H9 (cell line): ENCODE measurements at regions not wholly inside any gene's neighbourhood (a gene's known extent, or its start where the extent isn't known, plus 50 kb on each side); places are given as distances from the start of the nearest gene placed in this dataset.

Source experiments
- DNase-seq: peaks from one replicate; pipeline ENCODE4 v3.0.0-alpha.2; 2017
- H2AFZ ChIP-seq: one replicate; pipeline ENCODE4 v1.6.1; 2013; ENCODE audit warnings: mild to moderate bottlenecking, low read length, control low read depth, moderate library complexity
- H2AK5ac ChIP-seq: 2 replicates; pipeline ENCODE4 v1.6.1; 2013; ENCODE audit warnings: low read length, control low read depth, mixed read lengths; ENCODE audit not compliant: insufficient read length
- H2BK120ac ChIP-seq: one replicate; pipeline ENCODE4 v1.6.1; 2013; ENCODE audit warnings: low read depth, mild to moderate bottlenecking, low read length, control low read depth, inconsistent platforms; ENCODE audit not compliant: poor library complexity, severe bottlenecking
- H2BK12ac ChIP-seq: 2 replicates; pipeline ENCODE4 v1.6.1; 2013; ENCODE audit warnings: low read length, control low read depth, mixed read lengths, low read depth; ENCODE audit not compliant: insufficient read length
- H2BK15ac ChIP-seq: 2 replicates; pipeline ENCODE4 v1.6.1; 2013; ENCODE audit warnings: low read depth, low read length, control low read depth
- H2BK20ac ChIP-seq: one replicate; pipeline ENCODE4 v1.6.1; 2013; ENCODE audit warnings: low read depth, mild to moderate bottlenecking, low read length, control low read depth, inconsistent platforms; ENCODE audit not compliant: poor library complexity, severe bottlenecking
- H2BK5ac ChIP-seq: 2 replicates; pipeline ENCODE4 v1.6.1; 2013; ENCODE audit warnings: low read length, control low read depth, mixed read lengths; ENCODE audit not compliant: insufficient read length
- H3K14ac ChIP-seq: 2 replicates; pipeline ENCODE4 v1.6.1; 2013; ENCODE audit warnings: low read length, control low read depth; ENCODE audit not compliant: insufficient read depth
- H3K18ac ChIP-seq: 2 replicates; pipeline ENCODE4 v1.6.1; 2013; ENCODE audit warnings: low read depth, mild to moderate bottlenecking, mixed read lengths, low read length, control low read depth; ENCODE audit not compliant: insufficient read length
- H3K23ac ChIP-seq: 2 replicates; pipeline ENCODE4 v1.6.1; 2013; ENCODE audit warnings: low read length, control low read depth, mixed read lengths, low read depth; ENCODE audit not compliant: insufficient read length
- H3K23me2 ChIP-seq: 2 replicates; pipeline ENCODE4 v1.6.1; 2013; ENCODE audit warnings: low read depth, mild to moderate bottlenecking, mixed read lengths, low read length, control low read depth; ENCODE audit not compliant: insufficient read length, poor library complexity, severe bottlenecking
- H3K27ac ChIP-seq: 2 replicates; pipeline ENCODE4 v1.5.1; 2013; ENCODE audit warnings: low read length, control low read depth, mixed read lengths, low read depth; ENCODE audit not compliant: insufficient read length
- H3K27me3 ChIP-seq: 2 replicates; pipeline ENCODE4 v1.6.1; 2013; ENCODE audit warnings: low read length, control low read depth, inconsistent platforms; ENCODE audit not compliant: insufficient read depth
- H3K4ac ChIP-seq: 2 replicates; pipeline ENCODE4 v1.6.1; 2013; ENCODE audit warnings: low read depth, mild to moderate bottlenecking, control low read depth, inconsistent platforms, low read length, moderate library complexity
- H3K4me1 ChIP-seq: 2 replicates; pipeline ENCODE4 v1.6.1; 2013; ENCODE audit warnings: low read length, control low read depth, inconsistent platforms; ENCODE audit not compliant: insufficient read depth
- H3K4me2 ChIP-seq: 2 replicates; pipeline ENCODE4 v1.6.1; 2013; ENCODE audit warnings: low read length, control low read depth, mixed read lengths; ENCODE audit not compliant: insufficient read length, insufficient read depth
- H3K56ac ChIP-seq: 2 replicates; pipeline ENCODE4 v1.6.1; 2013; ENCODE audit warnings: low read depth, mild to moderate bottlenecking, mixed read lengths, low read length, control low read depth; ENCODE audit not compliant: insufficient read length
- H3K79me1 ChIP-seq: 2 replicates; pipeline ENCODE4 v1.6.1; 2013; ENCODE audit warnings: low read depth, mild to moderate bottlenecking, moderate library complexity, low read length, control low read depth, inconsistent platforms; ENCODE audit not compliant: insufficient read depth, poor library complexity, severe bottlenecking
- H3K79me2 ChIP-seq: 2 replicates; pipeline ENCODE4 v1.6.1; 2013; ENCODE audit warnings: low read length, control low read depth, inconsistent platforms; ENCODE audit not compliant: insufficient read depth
- H3K9ac ChIP-seq: 2 replicates; pipeline ENCODE4 v1.6.1; 2013; ENCODE audit warnings: low read length, control low read depth, mixed read lengths; ENCODE audit not compliant: insufficient read length; ENCODE audit errors: extremely low read depth
- H3K9me3 ChIP-seq: one replicate; pipeline ENCODE4 v1.6.1; 2013; ENCODE audit warnings: low read depth, low read length, inconsistent platforms; ENCODE audit not compliant: control insufficient read depth
- H3T11ph ChIP-seq: one replicate; pipeline ENCODE4 v1.6.1; 2013; ENCODE audit warnings: mild to moderate bottlenecking, low read length, control low read depth, inconsistent platforms
- H4K20me1 ChIP-seq: one replicate; pipeline ENCODE4 v1.6.1; 2013; ENCODE audit not compliant: control insufficient read depth, insufficient read length, insufficient read depth
- H4K5ac ChIP-seq: 2 replicates; pipeline ENCODE4 v1.6.1; 2013; ENCODE audit warnings: low read depth, mild to moderate bottlenecking, mixed read lengths, low read length, control low read depth; ENCODE audit not compliant: insufficient read length
- H4K8ac ChIP-seq: replicated peaks from 2 replicates; pipeline ENCODE4 v1.6.1; 2013; ENCODE audit warnings: low read length, control low read depth, mixed read lengths, low read depth; ENCODE audit not compliant: insufficient read length
- H4K91ac ChIP-seq: 2 replicates; pipeline ENCODE4 v1.6.1; 2013; ENCODE audit warnings: low read depth, mild to moderate bottlenecking, moderate library complexity, mixed read lengths, low read length, control low read depth; ENCODE audit not compliant: insufficient read length
- H3K27ac Mint-ChIP-seq, 3 experiments: 2 replicates in 2 of 3; 3 replicates in 1 of 3; pipeline ENCODE4 v1.8.0; 2020 to 2021; ENCODE audit warnings: mixed read lengths in 3 of 3, mild to moderate bottlenecking in 1 of 3, moderate library complexity in 1 of 3
- H3K27me3 Mint-ChIP-seq: 2 replicates; pipeline ENCODE4 v1.8.0; 2021; ENCODE audit warnings: low read depth, mild to moderate bottlenecking, moderate library complexity, mixed read lengths
- H3K36me3 Mint-ChIP-seq, 3 experiments: 2 replicates in 2 of 3; 3 replicates in 1 of 3; pipeline ENCODE4 v1.8.0; 2020 to 2021; ENCODE audit warnings: low read depth in 3 of 3, mixed read lengths in 3 of 3; ENCODE audit not compliant: insufficient read depth in 1 of 3
- H3K4me1 Mint-ChIP-seq, 2 experiments: 2 replicates each; pipeline ENCODE4 v1.8.0; 2020; ENCODE audit warnings: mixed read lengths in 2 of 2
- H3K4me3 Mint-ChIP-seq, 2 experiments: 2 replicates in 1 of 2; 3 replicates in 1 of 2; pipeline ENCODE4 v1.8.0; 2020 to 2021; ENCODE audit warnings: mild to moderate bottlenecking in 2 of 2, mixed read lengths in 2 of 2, moderate library complexity in 1 of 2
- H3K9me3 Mint-ChIP-seq, 2 experiments: 2 replicates in 1 of 2; 3 replicates in 1 of 2; pipeline ENCODE4 v1.8.0; 2020; ENCODE audit warnings: mild to moderate bottlenecking in 2 of 2, mixed read lengths in 2 of 2, moderate library complexity in 1 of 2
- WGBS: extraction: QIAGEN DNeasy Blood & Tissue Kit; methylation state at CpG from one replicate; pipeline ENCODE4 v1.1.7; 2013; ENCODE audit warnings: missing lambda C conversion rate, low lambda C conversion rate, mixed read lengths; ENCODE audit not compliant: insufficient read length; ENCODE audit errors: extremely low coverage; 5-methylcytosine and 5-hydroxymethylcytosine counted together
- TF ChIP-seq, protein P1 (sequence below): fragments of 200-600 bp; sonication (generic); conservative IDR thresholded peaks from 3 replicates; pipeline ENCODE4 v1.8.0; 2021; ENCODE audit warnings: antibody characterized with exemption, mild to moderate bottlenecking

- no peaks in the 10 kb centered on the region for H3K9me3 ChIP-seq
- no peaks in the 10 kb centered on the region for H3K4me1 ChIP-seq
- no peaks in the 10 kb centered on the region for H3K23me2 ChIP-seq
- H3K27ac Mint-ChIP-seq: no peak overlapping the region
- WGBS: no CpG with 5 or more reads among the region's 10 CpGs
- no peaks in the 10 kb centered on the region for H3K36me3 Mint-ChIP-seq
- H3K27me3 Mint-ChIP-seq: no peaks in the 10 kb centered on the region; the same call in none of the 2 replicates
- H3K4me3 Mint-ChIP-seq: no peak overlapping the region
- no peak overlapping the region for H3K4ac ChIP-seq
- no peak overlapping the region for H2AK5ac ChIP-seq
- H4K8ac ChIP-seq: no peak overlapping the region
- no peak overlapping the region for H3K23ac ChIP-seq
- no peak overlapping the region for H2BK15ac ChIP-seq
- no peak overlapping the region for H3K14ac ChIP-seq
- H3K79me1 ChIP-seq: no peaks in the 10 kb centered on the region
- no peak overlapping the region for H4K5ac ChIP-seq
- H3K18ac ChIP-seq: no peak overlapping the region
- no peak overlapping the region for H2BK20ac ChIP-seq
- no peak overlapping the region for H4K91ac ChIP-seq
- no peaks in the 10 kb centered on the region for H3K4me1 Mint-ChIP-seq
- H3K4me2 ChIP-seq: no peak overlapping the region
- H3K9ac ChIP-seq: no peak overlapping the region
- H3K9me3 Mint-ChIP-seq: no peaks in the 10 kb centered on the region
- no peak overlapping the region for H3T11ph ChIP-seq
- no peak overlapping the region for H2AFZ ChIP-seq
- H3K79me2 ChIP-seq: no peaks in the 10 kb centered on the region
- H4K20me1 ChIP-seq: no peaks in the 10 kb centered on the region
- H2BK5ac ChIP-seq: no peak overlapping the region
- no peak overlapping the region for H3K56ac ChIP-seq
- TF ChIP-seq, protein P1, sequence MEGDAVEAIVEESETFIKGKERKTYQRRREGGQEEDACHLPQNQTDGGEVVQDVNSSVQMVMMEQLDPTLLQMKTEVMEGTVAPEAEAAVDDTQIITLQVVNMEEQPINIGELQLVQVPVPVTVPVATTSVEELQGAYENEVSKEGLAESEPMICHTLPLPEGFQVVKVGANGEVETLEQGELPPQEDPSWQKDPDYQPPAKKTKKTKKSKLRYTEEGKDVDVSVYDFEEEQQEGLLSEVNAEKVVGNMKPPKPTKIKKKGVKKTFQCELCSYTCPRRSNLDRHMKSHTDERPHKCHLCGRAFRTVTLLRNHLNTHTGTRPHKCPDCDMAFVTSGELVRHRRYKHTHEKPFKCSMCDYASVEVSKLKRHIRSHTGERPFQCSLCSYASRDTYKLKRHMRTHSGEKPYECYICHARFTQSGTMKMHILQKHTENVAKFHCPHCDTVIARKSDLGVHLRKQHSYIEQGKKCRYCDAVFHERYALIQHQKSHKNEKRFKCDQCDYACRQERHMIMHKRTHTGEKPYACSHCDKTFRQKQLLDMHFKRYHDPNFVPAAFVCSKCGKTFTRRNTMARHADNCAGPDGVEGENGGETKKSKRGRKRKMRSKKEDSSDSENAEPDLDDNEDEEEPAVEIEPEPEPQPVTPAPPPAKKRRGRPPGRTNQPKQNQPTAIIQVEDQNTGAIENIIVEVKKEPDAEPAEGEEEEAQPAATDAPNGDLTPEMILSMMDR: no peak
- DNase-seq: no peak
- no peaks in the 10 kb centered on the region for H3K27me3 ChIP-seq
- no peak overlapping the region for H2BK12ac ChIP-seq
- H2BK120ac ChIP-seq: no peak overlapping the region
- H3K27ac ChIP-seq: no peak overlapping the region
Measured at GRCh38 chr2:65700004-65700651, 267.7 kb upstream of the SPRED2 start.
